ENCODE measurements at regions not wholly inside any gene's neighbourhood (a gene's known extent, or its start where the extent isn't known, plus 50 kb on each side); places are given as distances from the start of the nearest gene placed in this dataset.
"Not testable (repeated sequence)": the region's sequence is repeated elsewhere in the genome, so short reads cannot be mapped to it uniquely, and the experiment has no call there.

DNA sequence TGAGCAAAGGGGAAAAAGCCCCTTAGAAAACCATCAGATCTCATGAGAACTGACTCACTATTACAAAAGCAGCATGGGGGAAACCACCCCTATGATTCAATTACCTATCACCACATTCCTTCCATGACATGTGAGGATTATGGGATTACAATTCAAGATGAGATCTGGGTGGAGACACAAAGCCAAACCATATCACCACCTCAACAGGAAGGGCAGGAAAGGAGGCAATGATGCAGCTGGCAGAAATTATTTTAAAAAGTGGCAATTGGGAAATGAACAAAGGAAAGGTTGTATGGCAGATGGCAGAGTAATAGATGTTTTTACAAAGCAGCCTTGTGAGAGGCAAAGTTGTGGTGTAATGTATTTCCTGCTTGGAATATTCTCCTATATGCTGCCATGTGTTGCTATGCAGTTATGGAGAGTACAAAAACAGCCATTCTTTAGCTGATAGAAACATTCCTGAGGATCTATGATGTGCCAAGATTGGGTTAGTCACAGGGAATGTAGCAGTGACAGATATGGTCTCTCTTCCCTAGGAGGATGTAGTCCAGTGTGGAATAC is 138.8 kb downstream of the SMC2 start:
- DNase-seq: no peak
- H3K27ac ChIP-seq: no peak overlapping the region
- no peak for TF ChIP-seq POLR2A (IDR thresholded peaks at IDR 0.05)
- TF ChIP-seq, protein P1, sequence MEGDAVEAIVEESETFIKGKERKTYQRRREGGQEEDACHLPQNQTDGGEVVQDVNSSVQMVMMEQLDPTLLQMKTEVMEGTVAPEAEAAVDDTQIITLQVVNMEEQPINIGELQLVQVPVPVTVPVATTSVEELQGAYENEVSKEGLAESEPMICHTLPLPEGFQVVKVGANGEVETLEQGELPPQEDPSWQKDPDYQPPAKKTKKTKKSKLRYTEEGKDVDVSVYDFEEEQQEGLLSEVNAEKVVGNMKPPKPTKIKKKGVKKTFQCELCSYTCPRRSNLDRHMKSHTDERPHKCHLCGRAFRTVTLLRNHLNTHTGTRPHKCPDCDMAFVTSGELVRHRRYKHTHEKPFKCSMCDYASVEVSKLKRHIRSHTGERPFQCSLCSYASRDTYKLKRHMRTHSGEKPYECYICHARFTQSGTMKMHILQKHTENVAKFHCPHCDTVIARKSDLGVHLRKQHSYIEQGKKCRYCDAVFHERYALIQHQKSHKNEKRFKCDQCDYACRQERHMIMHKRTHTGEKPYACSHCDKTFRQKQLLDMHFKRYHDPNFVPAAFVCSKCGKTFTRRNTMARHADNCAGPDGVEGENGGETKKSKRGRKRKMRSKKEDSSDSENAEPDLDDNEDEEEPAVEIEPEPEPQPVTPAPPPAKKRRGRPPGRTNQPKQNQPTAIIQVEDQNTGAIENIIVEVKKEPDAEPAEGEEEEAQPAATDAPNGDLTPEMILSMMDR (IDR thresholded peaks at IDR 0.05): no peak
- H3K4me3 ChIP-seq: no peak overlapping the region
- H3K27me3 ChIP-seq: no peaks in the 10 kb centered on the region
- no peaks in the 10 kb centered on the region for H3K4me1 ChIP-seq
- no peaks in the 10 kb centered on the region for H3K9me3 ChIP-seq
- H3K36me3 ChIP-seq (ENCODE audit: low read depth, missing control alignments): no peaks in the 10 kb centered on the region
- intact Hi-C loops (cut with DNase I; ENCODE audit: low total_unique reads): no loop called here

DNA sequence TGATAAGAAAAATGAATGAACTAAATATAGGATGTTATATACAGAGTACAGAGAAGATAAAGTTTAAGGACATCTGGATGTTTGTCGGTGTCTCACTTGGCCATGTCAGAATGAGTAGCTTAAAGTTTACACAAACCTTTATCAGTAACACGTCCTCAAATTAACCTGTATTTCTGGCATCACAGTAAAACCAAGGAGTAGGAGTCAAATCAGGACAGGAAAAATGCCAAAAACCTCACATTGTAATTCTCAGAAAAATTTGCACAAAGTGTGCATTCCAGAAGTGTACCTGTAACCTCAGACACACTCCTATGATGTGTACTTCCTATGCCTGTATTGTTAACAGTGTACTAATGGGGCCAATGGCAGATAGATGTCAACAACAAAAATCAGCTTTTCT is 139.3 kb downstream of the SMC2 start:
- Histone ChIP-seq H3K27me3 (no peaks in the 10 kb centered on the region), H3K27ac (no peak overlapping the region), H3K4me1 (no peaks in the 10 kb centered on the region), H3K4me3 (no peak overlapping the region), H3K9me3 (no peaks in the 10 kb centered on the region), H3K36me3 (ENCODE audit: low read depth, missing control alignments) (no peaks in the 10 kb centered on the region)
- TF ChIP-seq, protein P1 (IDR thresholded peaks at IDR 0.05): no peak
- no peak for TF ChIP-seq POLR2A (IDR thresholded peaks at IDR 0.05)
- intact Hi-C loops (cut with DNase I; ENCODE audit: low total_unique reads): no loop called here
- 45 to 63% methylated on average over 2 of the region's 2 CpGs for WGBS, 2 donors
- DNase-seq: no peak

DNA sequence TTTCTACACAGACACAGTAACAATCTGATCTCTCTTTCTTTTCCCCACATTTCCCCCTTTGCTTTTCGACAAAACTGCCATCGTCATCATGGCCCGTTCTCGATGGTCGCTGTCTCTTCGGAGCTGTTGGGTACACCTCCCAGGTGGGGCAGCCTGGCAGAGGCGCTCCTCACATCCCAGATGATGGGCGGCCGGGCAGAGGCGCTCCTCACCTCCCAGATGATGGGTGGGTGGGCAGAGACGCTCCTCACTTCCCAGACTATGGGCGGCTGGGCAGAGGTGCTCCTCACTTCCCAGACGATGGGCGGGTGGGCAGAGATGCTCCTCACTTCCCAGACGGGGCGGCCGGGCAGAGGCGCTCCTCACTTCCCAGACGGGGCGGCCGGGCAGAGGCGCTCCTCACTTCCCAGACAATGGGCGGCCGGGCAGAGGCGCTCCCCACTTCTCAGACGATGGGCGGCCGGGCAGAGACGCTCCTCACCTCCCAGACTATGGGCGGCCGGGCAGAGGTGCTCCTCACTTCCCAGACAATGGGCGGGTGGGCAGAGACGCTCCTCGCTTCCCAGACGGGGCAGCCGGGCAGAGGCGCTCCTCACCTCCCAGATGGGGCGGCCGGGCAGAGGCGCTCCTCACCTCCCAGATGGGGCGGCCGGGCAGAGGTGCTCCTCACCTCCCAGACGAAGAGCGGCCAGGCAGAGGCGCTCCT is 140.7 kb downstream of the SMC2 start:
- H3K4me3 ChIP-seq; H3K27ac ChIP-seq; DNase-seq; H3K27me3 ChIP-seq; intact Hi-C loops (cut with DNase I; ENCODE audit: low total_unique reads); H3K4me1 ChIP-seq; H3K36me3 ChIP-seq (ENCODE audit: low read depth, missing control alignments); H3K9me3 ChIP-seq: not testable (repeated sequence)
- WGBS, 2 donors: 74 to 80% methylated on average over 37 to 39 of the region's 45 CpGs

DNA sequence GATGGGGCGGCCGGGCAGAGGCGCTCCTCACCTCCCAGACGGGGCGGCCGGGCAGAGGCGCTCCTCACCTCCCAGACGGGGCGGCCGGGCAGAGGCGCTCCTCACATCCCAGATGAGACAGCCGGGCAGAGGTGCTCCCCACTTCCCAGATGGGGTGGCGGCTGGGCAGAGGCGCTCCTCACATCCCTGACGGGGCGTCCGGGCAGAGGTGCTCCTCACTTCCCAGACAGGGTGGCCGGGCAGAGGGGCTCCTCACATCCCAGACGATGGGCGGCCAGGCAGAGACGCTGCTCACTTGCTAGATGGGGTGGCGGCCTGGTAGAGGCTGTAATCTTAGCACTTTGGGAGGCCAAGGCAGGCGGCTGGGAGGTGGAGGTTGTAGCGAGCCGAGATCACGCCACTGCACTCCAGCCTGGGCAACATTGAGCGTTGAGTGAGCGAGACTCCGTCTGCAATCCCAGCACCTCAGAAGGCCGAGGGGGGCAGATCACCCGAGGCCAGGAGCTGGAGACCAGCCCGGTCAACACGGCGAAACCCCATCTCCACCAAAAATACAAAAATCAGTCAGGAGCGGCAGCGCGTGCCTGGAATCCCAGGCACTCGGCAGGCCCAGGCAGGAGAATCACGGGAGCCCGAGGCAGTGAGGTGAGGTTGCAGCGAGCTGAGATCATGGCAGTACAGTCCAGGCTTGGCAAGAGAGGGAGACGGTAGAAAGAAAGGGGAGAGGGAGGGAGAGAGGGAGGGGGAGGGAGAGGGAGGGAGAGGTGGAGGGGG is 141.4 kb downstream of the SMC2 start:
- H3K4me3 ChIP-seq; H3K27ac ChIP-seq; intact Hi-C loops (cut with DNase I; ENCODE audit: low total_unique reads); H3K27me3 ChIP-seq; H3K4me1 ChIP-seq; DNase-seq; H3K36me3 ChIP-seq (ENCODE audit: low read depth, missing control alignments); H3K9me3 ChIP-seq: not testable (repeated sequence)
- 84 to 90% methylated on average over 26 to 34 of the region's 42 CpGs for WGBS, 2 donors

DNA sequence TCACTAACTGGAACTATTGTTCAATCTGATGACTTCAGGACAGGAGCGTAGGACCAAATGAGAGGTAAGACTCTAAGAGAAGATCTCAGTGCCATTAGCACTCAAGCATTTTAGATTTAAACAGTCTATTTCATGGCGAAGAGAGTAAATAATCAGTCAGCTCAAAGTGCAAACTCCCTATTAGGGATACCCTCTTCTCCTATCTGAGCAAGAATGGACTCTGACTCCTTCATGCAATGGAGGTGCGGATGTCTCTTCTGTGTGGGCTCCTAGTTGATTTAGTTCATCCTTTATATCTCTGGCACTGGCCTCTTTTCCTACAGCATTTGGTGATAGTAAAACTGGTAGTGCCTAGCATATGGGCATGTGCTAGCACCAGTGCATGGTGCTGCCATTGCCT is 144.6 kb downstream of the SMC2 start:
- Histone ChIP-seq H3K4me1 (no peaks in the 10 kb centered on the region), H3K36me3 (ENCODE audit: low read depth, missing control alignments) (no peaks in the 10 kb centered on the region), H3K27ac (no peak overlapping the region), H3K27me3 (no peaks in the 10 kb centered on the region), H3K4me3 (no peak overlapping the region), H3K9me3 (no peaks in the 10 kb centered on the region)
- DNase-seq: no peak
- 63 to 67% methylated on average over 3 of the region's 3 CpGs for WGBS, 2 donors
- no peak for TF ChIP-seq POLR2A (IDR thresholded peaks at IDR 0.05)
- TF ChIP-seq, protein P1 (IDR thresholded peaks at IDR 0.05): no peak
- intact Hi-C loops (cut with DNase I; ENCODE audit: low total_unique reads): no loop called here

Measured in testis (tissue), 2 donors.